HEK293T (cell line): ENCODE measurements at regions not wholly inside any gene's neighbourhood (a gene's known extent, or its start where the extent isn't known, plus 50 kb on each side); places are given as distances from the start of the nearest gene placed in this dataset.

Experiments
- CTCF ChIA-PET: fragments of 350-600 bp; formaldehyde crosslinking; extraction: SDS; loops from one replicate; lab custom pipeline; 2021; ENCODE audit warnings: antibody characterized with exemption, inconsistent platforms; lab: Yijun Ruan, JAX
- POLR2A ChIA-PET: fragments of 350-600 bp; formaldehyde crosslinking; extraction: SDS; loops from one replicate; lab custom pipeline; 2020; ENCODE audit warnings: antibody characterized with exemption, inconsistent platforms; lab: Yijun Ruan, JAX
- DNase-seq: peaks from one replicate; pipeline ENCODE4 v3.0.0; 2012; ENCODE audit warnings: mixed read lengths; ENCODE audit errors: extremely low spot score
- ARNT ChIP-seq: fragments of 450-650 bp; IDR thresholded peaks from 2 replicates; pipeline ENCODE4 v1.6.1; 2017; ENCODE audit warnings: mild to moderate bottlenecking
- BHLHE40 ChIP-seq: fragments of 450-650 bp; IDR thresholded peaks from 2 replicates; pipeline ENCODE4 v1.6.1; 2016; ENCODE audit warnings: mild to moderate bottlenecking, moderate library complexity, borderline replicate concordance
- CTBP1 ChIP-seq: fragments of 450-650 bp; IDR thresholded peaks from 2 replicates; pipeline ENCODE4 v1.6.1; 2016; ENCODE audit warnings: borderline replicate concordance
- ELF4 ChIP-seq: fragments of 450-650 bp; IDR thresholded peaks from 2 replicates; pipeline ENCODE4 v1.6.1; 2017; ENCODE audit warnings: antibody characterized with exemption
- FOXA1 ChIP-seq: fragments of 450-650 bp; IDR thresholded peaks from 2 replicates; pipeline ENCODE4 v1.6.1; 2016; ENCODE audit warnings: mild to moderate bottlenecking
- FOXK2 ChIP-seq: fragments of 450-650 bp; IDR thresholded peaks from 2 replicates; pipeline ENCODE4 v1.6.1; 2016; ENCODE audit warnings: mild to moderate bottlenecking
- FOXM1 ChIP-seq: fragments of 450-650 bp; IDR thresholded peaks from 2 replicates; pipeline ENCODE4 v1.6.1; 2017; ENCODE audit warnings: mild to moderate bottlenecking, borderline replicate concordance
- HDGF ChIP-seq: fragments of 450-650 bp; IDR thresholded peaks from 2 replicates; pipeline ENCODE4 v1.6.1; 2017; ENCODE audit warnings: antibody characterized with exemption, borderline replicate concordance
- L3MBTL2 ChIP-seq: fragments of 450-650 bp; conservative IDR thresholded peaks from 2 replicates; pipeline ENCODE4 v1.6.1; 2016; ENCODE audit warnings: mild to moderate bottlenecking
- LEF1 ChIP-seq: fragments of 450-650 bp; IDR thresholded peaks from 2 replicates; pipeline ENCODE4 v1.6.1; 2017; ENCODE audit warnings: mild to moderate bottlenecking, borderline replicate concordance
- NFRKB ChIP-seq: fragments of 450-650 bp; IDR thresholded peaks from 2 replicates; pipeline ENCODE4 v1.6.1; 2016; ENCODE audit warnings: mild to moderate bottlenecking, moderate library complexity
- SP1 ChIP-seq: fragments of 450-650 bp; IDR thresholded peaks from 2 replicates; pipeline ENCODE4 v1.6.1; 2017
- SUZ12 ChIP-seq: fragments of 450-650 bp; IDR thresholded peaks from 2 replicates; pipeline ENCODE4 v1.6.1; 2016; ENCODE audit warnings: mild to moderate bottlenecking
- TARDBP ChIP-seq: fragments of 450-650 bp; IDR thresholded peaks from 2 replicates; pipeline ENCODE4 v1.6.1; 2016
- ZNF384 ChIP-seq: fragments of 450-650 bp; IDR thresholded peaks from 2 replicates; pipeline ENCODE4 v1.6.1; 2016
- TF ChIP-seq, protein P1 (sequence below): fragments of 450-650 bp; IDR thresholded peaks from 2 replicates; pipeline ENCODE4 v1.6.1; 2016

DNA sequence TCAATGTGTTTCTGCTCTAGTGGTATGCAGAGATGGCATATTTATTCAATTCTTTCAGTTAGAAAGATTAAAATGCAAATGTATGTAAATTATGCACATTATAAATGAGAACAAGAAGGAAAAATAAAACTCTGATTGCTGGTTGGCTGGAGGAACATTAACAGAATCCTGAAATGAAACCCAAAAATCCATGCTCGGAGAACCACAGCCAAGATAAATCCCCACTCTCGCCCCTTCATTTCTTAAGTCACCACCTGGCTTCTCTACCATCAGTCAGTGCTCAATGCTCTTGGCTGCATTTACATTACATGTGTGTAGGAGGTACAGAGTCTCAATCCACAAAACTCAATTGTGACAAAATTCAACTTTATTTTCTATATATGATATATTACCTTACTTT lies 184.9 kb downstream of the TRIM36 start:
- TF ChIP-seq HDGF (no peak), BHLHE40 (no peak), SP1 (no peak), TARDBP (no peak), NFRKB (no peak), ZNF384 (no peak), FOXK2 (no peak), LEF1 (no peak), FOXM1 (no peak), SUZ12 (no peak), L3MBTL2 (no peak), CTBP1 (no peak), ELF4 (no peak), FOXA1 (no peak)
- TF ChIP-seq, protein P1, sequence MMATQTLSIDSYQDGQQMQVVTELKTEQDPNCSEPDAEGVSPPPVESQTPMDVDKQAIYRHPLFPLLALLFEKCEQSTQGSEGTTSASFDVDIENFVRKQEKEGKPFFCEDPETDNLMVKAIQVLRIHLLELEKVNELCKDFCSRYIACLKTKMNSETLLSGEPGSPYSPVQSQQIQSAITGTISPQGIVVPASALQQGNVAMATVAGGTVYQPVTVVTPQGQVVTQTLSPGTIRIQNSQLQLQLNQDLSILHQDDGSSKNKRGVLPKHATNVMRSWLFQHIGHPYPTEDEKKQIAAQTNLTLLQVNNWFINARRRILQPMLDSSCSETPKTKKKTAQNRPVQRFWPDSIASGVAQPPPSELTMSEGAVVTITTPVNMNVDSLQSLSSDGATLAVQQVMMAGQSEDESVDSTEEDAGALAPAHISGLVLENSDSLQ, result no peak
- ChIA-PET POLR2A (no interaction called here), CTCF (no interaction called here)
- no peak for DNase-seq

DNA sequence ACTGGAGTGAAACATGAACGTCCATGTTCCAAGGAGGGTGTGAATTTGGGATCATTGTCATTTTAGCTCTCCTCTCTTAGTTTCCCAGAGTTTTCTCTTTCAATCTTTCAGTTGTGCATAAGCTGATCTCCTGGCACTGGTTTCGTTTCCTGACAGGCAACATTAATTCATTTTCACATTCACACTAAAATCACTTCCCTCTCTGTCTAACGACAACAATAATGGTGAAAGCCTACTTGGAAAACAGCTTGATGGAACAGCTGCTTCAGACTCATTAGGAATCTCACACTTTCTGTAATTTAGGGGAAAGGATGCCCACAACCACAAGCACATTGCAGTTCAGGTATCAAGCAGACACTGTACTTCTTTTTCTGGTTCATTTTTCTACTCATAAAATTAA lies 188.6 kb downstream of the TRIM36 start:
- ChIA-PET POLR2A (no interaction called here), CTCF (interaction anchor here (0.6 kb wide), 1 partner anchor 875 kb away, joined by 7 read pairs; no protein-coding TSS in a partner anchor)
- DNase-seq, result no peak
- TF ChIP-seq NFRKB, result no peak

DNA sequence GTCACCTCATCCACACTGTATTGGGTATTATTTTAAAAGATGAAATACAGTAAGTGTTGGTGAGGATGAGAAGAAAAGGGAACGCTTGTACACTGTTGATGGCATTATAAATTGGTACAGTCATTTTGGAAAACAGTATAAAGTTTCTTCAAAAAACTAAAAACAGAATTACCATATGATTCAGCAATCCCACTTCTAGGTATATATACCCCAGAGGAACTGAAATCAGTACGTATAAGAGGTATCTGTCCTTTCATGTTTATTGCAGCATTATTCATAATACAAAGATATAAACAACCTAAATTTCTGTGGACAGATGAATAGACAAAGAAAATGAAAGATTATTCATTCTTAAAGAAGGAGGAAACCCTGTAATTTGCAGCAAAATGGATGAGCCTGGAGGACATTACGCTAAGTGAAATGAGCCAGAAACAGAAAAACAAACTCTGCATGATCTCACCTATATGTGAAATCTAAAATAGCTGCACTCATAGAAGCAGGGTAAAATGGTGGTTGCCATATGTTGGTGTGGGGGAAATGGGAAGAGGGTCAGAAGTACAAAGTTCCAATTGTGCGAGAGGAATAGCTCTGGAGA lies 191.6 kb downstream of the TRIM36 start:
- CTCF ChIA-PET, result no interaction called here
- no peak for DNase-seq
- TF ChIP-seq ELF4 (no peak), HDGF (no peak), BHLHE40 (no peak), FOXK2 (no peak), SUZ12 (no peak), ARNT (no peak), CTBP1 (no peak)
- TF ChIP-seq, protein P1, result no peak
- POLR2A ChIA-PET, result no interaction called here

DNA sequence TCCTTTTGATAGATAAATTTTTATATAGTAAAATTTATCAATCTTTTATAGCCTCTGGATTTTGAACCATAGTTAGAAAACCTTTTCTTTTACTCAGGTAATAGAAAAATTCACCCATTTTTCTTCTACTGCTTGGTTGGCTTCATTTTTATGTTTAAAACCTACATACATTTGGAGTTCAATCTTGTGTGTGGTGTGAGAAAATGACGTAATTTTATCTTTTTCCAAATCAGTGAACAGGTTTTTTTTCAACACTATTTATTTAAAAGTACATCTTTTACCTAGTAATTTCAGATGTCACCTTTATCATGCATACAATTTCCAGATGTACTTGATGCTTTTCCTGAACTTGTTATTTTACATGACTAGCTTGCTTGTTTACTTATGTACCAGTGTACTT lies 200.2 kb downstream of the TRIM36 start:
- DNase-seq, result no peak
- TF ChIP-seq ARNT, result no peak
- TF ChIP-seq HDGF, result no peak
- no peak for TF ChIP-seq ZNF384
- TF ChIP-seq ELF4, result no peak
- TF ChIP-seq TARDBP, result no peak
- TF ChIP-seq FOXK2, result no peak
- TF ChIP-seq L3MBTL2, result no peak
- TF ChIP-seq, protein P1, result no peak
- no peak for TF ChIP-seq CTBP1
- ChIA-PET POLR2A (no interaction called here), CTCF (no interaction called here)

DNA sequence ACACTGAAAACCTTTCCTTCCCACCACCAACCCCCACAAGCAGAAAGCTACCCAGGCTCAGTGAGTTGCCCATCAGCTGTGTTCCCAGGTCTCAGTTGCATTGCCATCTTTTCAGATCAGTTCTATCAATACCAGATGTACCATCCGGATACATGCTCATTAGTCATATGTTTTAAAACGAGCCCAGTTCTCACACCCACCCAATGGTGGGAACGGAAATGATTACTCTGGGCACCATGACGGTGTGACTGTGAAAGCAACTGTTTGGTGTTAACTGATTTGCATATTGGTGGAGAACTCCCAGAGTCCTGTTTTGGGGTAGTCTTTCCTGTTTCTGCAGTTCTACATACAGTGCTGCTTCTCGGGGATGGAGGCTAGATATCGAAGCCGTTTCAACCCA lies 212.3 kb downstream of the TRIM36 start:
- ChIA-PET CTCF (no interaction called here), POLR2A (no interaction called here)
- TF ChIP-seq HDGF (no peak), LEF1 (no peak), CTBP1 (no peak), ZNF384 (no peak), NFRKB (no peak), SP1 (no peak), L3MBTL2 (no peak), FOXK2 (no peak), FOXA1 (no peak), ELF4 (no peak), FOXM1 (no peak), SUZ12 (no peak)
- TF ChIP-seq, protein P1, result no peak
- no peak for DNase-seq

DNA sequence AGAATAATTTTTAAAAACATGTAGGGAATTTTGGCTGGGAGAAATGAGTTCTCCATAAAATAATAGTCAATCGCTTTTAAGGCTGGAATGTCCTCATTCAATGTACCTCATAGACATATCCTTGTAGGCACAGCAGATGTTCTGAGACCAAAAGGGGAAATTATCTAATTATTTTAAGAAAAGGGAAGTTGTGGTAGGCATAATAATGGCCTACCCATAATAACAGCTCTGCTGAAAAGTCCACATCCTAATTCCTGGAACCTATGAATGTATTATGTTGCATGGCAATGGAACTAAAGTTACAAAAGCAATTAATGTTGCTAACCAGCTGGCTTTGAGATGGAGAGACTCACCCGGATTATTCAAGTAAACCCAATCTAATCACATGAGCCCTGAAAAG lies 216.1 kb downstream of the TRIM36 start:
- TF ChIP-seq ARNT (no peak), HDGF (no peak), FOXK2 (no peak), ELF4 (no peak), SUZ12 (no peak), BHLHE40 (no peak), NFRKB (no peak), FOXM1 (no peak), SP1 (no peak), ZNF384 (no peak), FOXA1 (no peak), LEF1 (no peak), CTBP1 (no peak), TARDBP (no peak), L3MBTL2 (no peak)
- TF ChIP-seq, protein P1, result no peak
- POLR2A ChIA-PET, result no interaction called here
- CTCF ChIA-PET, result no interaction called here
- DNase-seq, result no peak
